NCI-H2196 (cell line): ENCODE measurements at regions not wholly inside any gene's neighbourhood (a gene's known extent, or its start where the extent isn't known, plus 50 kb on each side); places are given as distances from the start of the nearest gene placed in this dataset.
"Not testable (repeated sequence)": the region's sequence is repeated elsewhere in the genome, so short reads cannot be mapped to it uniquely, and the experiment has no call there.

Source experiments
- DNase-seq: peaks from one replicate; lab custom pipeline; 2025; ENCODE audit not compliant: unreplicated experiment; lab: John Stamatoyannopoulos, UW

- DNase-seq = no peak
Observed at GRCh38 chr3:8343058-8343457, 158.6 kb upstream of the LMCD1 start.

- no peak for DNase-seq
Observed at GRCh38 chr3:8345398-8345797, 156.2 kb upstream of the LMCD1 start.

GRCh38 chr3:8348076-8348475 lies 153.5 kb upstream of the LMCD1 start:
- DNase-seq = no peak

- no peak for DNase-seq
Observed at GRCh38 chr3:8352475-8352874, 149.1 kb upstream of the LMCD1 start.

- DNase-seq = no peak
Observed at GRCh38 chr3:8353364-8353763, 148.3 kb upstream of the LMCD1 start.

- no peak for DNase-seq
Observed at GRCh38 chr3:8355346-8355745, 146.3 kb upstream of the LMCD1 start.

GRCh38 chr3:8356066-8356465 lies 145.6 kb upstream of the LMCD1 start:
- DNase-seq = not testable (repeated sequence)

- DNase-seq = no peak
Observed at GRCh38 chr3:8357859-8358258, 143.8 kb upstream of the LMCD1 start.

- DNase-seq = no peak
Observed at GRCh38 chr3:8359133-8359532, 142.5 kb upstream of the LMCD1 start.

GRCh38 chr3:8363200-8363599 lies 138.4 kb upstream of the LMCD1 start:
- no peak for DNase-seq

GRCh38 chr3:8365541-8365940 lies 136.1 kb upstream of the LMCD1 start:
- DNase-seq = no peak

GRCh38 chr3:8366219-8366810 lies 135.3 kb upstream of the LMCD1 start:
- no peak for DNase-seq

- DNase-seq = no peak
Observed at GRCh38 chr3:8368598-8368997, 133.0 kb upstream of the LMCD1 start.

GRCh38 chr3:8369638-8370037 lies 132.0 kb upstream of the LMCD1 start:
- DNase-seq = no peak

GRCh38 chr3:8371085-8371551 lies 130.5 kb upstream of the LMCD1 start:
- DNase-seq = no peak

- no peak for DNase-seq
Observed at GRCh38 chr3:8371960-8372463, 129.6 kb upstream of the LMCD1 start.

- no peak for DNase-seq
Observed at GRCh38 chr3:8380904-8381704, 120.5 kb upstream of the LMCD1 start.

- DNase-seq = no peak
Observed at GRCh38 chr3:8385848-8386620, 115.6 kb upstream of the LMCD1 start.

GRCh38 chr3:8387571-8387970 lies 114.1 kb upstream of the LMCD1 start:
- DNase-seq = no peak

- DNase-seq = no peak
Observed at GRCh38 chr3:8399686-8400085, 101.9 kb upstream of the LMCD1 start.

- no peak for DNase-seq
Observed at GRCh38 chr3:8400911-8401310, 100.7 kb upstream of the LMCD1 start.

GRCh38 chr3:8403996-8404395 lies 97.6 kb upstream of the LMCD1 start:
- DNase-seq = no peak
